ENCODE measurements at regions not wholly inside any gene's neighbourhood (a gene's known extent, or its start where the extent isn't known, plus 50 kb on each side); places are given as distances from the start of the nearest gene placed in this dataset.

DNA sequence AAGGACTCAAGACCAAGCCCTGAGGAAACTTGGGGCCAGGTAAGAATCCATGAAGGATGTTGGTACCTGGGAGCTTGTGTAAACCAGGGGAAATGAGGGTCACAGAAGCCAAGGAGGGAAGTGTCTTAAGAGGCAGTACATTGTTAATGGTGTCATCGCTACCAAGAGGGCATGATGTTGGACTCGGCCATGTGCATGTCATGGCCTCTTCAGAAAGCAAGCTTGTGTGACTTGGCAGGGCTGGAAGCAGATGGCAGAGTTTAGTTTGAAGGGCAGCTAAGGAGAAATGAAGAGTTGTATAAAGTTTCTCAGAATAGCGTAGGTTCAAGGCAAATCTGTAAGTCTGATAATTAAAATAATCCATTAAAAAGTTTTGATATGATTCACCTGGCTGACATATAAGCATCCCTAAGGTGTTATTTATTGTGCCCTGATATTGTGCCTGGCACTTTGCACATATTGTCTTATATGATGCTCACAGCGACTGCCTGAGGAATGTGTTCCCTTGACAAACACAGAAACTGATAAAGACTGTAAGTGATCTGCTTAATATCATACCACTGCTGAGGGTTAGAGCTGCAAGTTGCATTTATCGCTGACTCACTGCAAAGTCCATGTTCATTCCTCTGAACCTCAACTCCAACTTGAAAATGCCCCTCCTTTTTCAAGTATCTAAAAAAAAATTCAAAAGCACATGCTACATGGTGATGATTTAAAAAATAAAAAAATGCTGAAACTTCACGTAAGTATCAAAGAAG, 81.3 kb upstream of the PTPN3 start:
- H3K9me3 Mint-ChIP-seq: no peaks in the 10 kb centered on the region
- H3K4me3 Mint-ChIP-seq: no peak overlapping the region
- intact Hi-C loops (cut with micrococcal nuclease): loop anchor here (10.0 kb wide), 1 partner anchor 575 kb away; no protein-coding TSS in a partner anchor
- no peaks in the 10 kb centered on the region for H3K36me3 Mint-ChIP-seq (ENCODE audit: low read depth)
- H3K4me1 Mint-ChIP-seq (ENCODE audit: low read depth): no peaks in the 10 kb centered on the region
- H3K27ac Mint-ChIP-seq: no peak overlapping the region
- peaks cover 2% of the 10 kb centered on the region for H3K27me3 Mint-ChIP-seq

DNA sequence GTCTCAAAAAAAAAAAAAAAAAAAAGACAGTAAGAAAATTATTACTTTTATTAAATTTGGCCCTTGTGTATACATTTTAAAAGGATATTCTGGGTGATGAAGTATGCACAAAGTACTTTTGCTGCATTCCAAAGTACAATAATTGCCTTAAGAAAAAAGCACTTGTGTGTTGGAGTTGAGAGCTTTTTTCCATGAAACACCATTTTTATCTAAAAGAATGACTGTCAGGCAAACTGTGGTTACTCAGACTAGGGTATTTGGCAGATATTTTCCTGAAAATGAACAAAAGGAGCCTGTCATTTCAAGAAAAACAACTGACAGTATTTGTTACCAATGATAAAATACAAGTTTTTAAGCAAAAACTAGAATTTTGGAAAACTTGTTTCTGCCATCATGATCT, 84.3 kb upstream of the PTPN3 start:
- H3K36me3 Mint-ChIP-seq (ENCODE audit: low read depth): no peaks in the 10 kb centered on the region
- no peaks in the 10 kb centered on the region for H3K9me3 Mint-ChIP-seq
- H3K4me3 Mint-ChIP-seq: no peak overlapping the region
- no peak overlapping the region for H3K27ac Mint-ChIP-seq
- intact Hi-C loops (cut with micrococcal nuclease): no loop called here
- H3K4me1 Mint-ChIP-seq (ENCODE audit: low read depth): no peaks in the 10 kb centered on the region
- peaks cover 4% of the 10 kb centered on the region for H3K27me3 Mint-ChIP-seq

DNA sequence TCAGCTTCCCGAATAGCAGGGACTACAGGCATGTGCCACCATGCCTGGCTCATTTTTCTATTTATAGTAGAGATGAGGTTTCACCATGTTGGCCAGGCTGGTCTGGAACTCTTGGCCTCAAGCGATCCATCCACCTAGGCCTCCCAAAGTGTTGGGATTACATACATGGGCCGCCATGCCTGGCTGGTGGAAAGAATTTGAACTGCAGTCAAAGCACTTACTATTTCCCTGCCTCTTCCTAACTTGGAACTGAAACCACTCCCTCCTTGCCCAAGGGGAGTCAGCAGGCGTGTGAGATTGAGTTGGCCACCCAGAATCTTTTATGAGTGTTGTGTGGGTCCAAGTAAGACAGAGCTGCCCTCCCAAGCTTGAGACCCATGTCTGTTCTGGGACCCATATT, 86.1 kb upstream of the PTPN3 start:
- H3K27me3 Mint-ChIP-seq: peaks cover 4% of the 10 kb centered on the region
- intact Hi-C loops (cut with micrococcal nuclease): no loop called here

DNA sequence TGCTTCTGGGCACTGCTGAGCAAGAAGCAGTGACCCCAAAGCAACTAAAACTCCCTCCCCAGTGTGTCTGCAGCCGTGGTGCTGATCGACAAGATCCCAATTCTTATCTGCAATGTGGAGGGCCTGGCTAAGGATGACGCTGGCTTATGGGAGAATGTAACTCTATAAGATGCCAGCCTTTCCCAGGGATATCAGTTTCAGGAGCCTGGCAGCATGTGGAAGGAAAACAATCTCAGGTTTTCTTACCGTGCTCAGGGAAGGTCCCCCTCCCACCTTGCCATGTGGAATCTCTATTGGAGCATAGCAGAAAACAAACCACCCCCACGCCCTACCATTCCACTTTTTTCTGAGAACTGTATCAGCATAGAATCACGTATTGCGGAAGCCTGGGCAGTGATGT, 87.7 kb upstream of the PTPN3 start:
- intact Hi-C loops (cut with micrococcal nuclease): no loop called here
- H3K27me3 Mint-ChIP-seq: peaks cover 9% of the 10 kb centered on the region
- H3K4me3 Mint-ChIP-seq: no peak overlapping the region
- H3K9me3 Mint-ChIP-seq: no peaks in the 10 kb centered on the region
- no peaks in the 10 kb centered on the region for H3K36me3 Mint-ChIP-seq (ENCODE audit: low read depth)
- no peak overlapping the region for H3K27ac Mint-ChIP-seq
- H3K4me1 Mint-ChIP-seq (ENCODE audit: low read depth): no peaks in the 10 kb centered on the region

More for the DNA sequence above, 86.1 kb upstream of the PTPN3 start:
- Mint-ChIP-seq H3K9me3 (no peaks in the 10 kb centered on the region), H3K36me3 (ENCODE audit: low read depth) (no peaks in the 10 kb centered on the region), H3K4me3 (no peak overlapping the region), H3K4me1 (ENCODE audit: low read depth) (no peaks in the 10 kb centered on the region), H3K27ac (no peak overlapping the region)

DNA sequence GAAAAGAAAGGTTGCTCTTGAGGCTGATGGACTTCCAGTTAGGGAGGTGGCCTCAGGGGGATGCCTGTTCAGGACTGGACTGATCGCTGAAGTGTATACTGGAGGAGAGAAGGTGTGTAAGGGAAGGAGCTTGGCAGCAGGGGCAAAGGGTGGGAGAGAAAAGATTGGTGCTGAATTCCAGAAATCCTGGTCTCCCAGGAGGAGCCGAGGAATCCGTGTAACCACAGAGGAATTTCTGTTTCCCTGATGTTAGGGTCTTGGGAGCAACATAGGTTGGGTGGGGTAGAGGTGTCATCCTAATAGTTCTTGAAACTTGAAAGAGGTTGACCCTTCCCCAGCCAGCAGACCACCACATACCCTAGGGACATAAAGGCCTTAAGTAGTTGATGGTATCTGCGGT, 88.9 kb upstream of the PTPN3 start:
- H3K27me3 Mint-ChIP-seq: peaks cover 11% of the 10 kb centered on the region
- H3K9me3 Mint-ChIP-seq: no peaks in the 10 kb centered on the region
- no peaks in the 10 kb centered on the region for H3K4me1 Mint-ChIP-seq (ENCODE audit: low read depth)
- H3K36me3 Mint-ChIP-seq (ENCODE audit: low read depth): no peaks in the 10 kb centered on the region
- H3K27ac Mint-ChIP-seq: no peak overlapping the region
- H3K4me3 Mint-ChIP-seq: no peak overlapping the region
- intact Hi-C loops (cut with micrococcal nuclease): no loop called here

DNA sequence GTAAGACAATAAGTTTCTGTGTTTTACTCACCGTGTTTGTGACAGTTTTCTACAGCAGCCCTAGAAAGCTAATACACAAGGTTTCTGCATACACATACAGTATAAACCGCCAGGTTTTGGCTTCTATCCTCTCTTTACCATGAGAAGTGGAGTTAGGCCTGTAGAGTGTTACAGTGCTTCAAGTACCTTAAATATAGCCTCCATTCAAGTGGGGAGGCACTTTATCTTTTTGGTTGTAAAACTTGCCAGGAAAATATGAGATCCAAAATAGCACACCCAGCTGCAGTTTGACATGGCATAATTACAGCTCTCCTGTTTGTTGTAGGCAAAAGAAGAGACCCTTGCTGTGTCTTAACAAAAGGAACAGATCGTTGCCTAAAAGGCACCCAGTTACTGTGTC, 90.3 kb upstream of the PTPN3 start:
- H3K4me1 Mint-ChIP-seq (ENCODE audit: low read depth): no peaks in the 10 kb centered on the region
- no peaks in the 10 kb centered on the region for H3K36me3 Mint-ChIP-seq (ENCODE audit: low read depth)
- H3K9me3 Mint-ChIP-seq: no peaks in the 10 kb centered on the region
- H3K4me3 Mint-ChIP-seq: no peak overlapping the region
- H3K27ac Mint-ChIP-seq: no peak overlapping the region
- peaks cover 10% of the 10 kb centered on the region for H3K27me3 Mint-ChIP-seq
- intact Hi-C loops (cut with micrococcal nuclease): no loop called here

DNA sequence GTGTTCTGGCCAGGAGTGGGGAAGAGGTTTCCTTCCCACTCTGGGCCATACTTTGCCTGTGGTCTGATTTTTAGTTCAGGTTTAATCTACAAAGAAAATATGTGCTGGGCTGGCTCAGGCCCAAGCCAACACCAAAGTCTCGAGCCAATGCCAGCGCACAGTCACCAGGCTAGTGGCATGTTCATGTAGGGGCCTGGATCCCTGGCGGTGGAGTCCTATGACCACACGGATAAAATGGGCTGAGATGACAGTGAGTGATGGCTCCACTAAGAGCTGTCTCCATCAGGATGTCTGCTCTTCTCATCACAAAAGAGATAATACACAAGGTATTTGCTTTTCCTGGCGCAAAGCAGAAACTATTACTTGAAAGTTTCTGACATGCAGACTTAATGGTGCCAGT, 92.9 kb upstream of the PTPN3 start:
- peaks cover 9% of the 10 kb centered on the region for H3K27me3 Mint-ChIP-seq
- no peaks in the 10 kb centered on the region for H3K4me1 Mint-ChIP-seq (ENCODE audit: low read depth)
- intact Hi-C loops (cut with micrococcal nuclease): no loop called here
- no peak overlapping the region for H3K27ac Mint-ChIP-seq
- H3K4me3 Mint-ChIP-seq: no peak overlapping the region
- no peaks in the 10 kb centered on the region for H3K36me3 Mint-ChIP-seq (ENCODE audit: low read depth)
- H3K9me3 Mint-ChIP-seq: no peaks in the 10 kb centered on the region

DNA sequence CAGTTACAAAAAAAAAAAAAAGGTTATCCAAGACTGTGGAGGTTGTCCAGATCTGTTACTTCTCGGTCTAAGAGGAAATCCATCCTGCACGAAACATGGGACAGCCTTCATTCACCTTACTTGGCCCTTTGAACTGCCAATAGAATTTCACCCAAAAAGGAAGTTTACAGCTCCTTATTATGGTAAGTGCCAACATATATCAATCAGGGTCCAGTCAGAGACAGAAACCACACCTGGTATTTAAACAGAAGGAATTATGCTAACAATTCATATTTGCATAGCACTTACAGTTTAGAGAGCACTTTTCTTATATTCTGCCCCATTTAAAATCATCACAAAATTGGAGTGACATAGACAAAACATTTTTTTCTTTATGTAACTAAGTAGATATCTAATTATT, 93.6 kb upstream of the PTPN3 start:
- H3K36me3 Mint-ChIP-seq (ENCODE audit: low read depth): no peaks in the 10 kb centered on the region
- H3K27ac Mint-ChIP-seq: no peak overlapping the region
- H3K27me3 Mint-ChIP-seq: peaks cover 9% of the 10 kb centered on the region
- no peaks in the 10 kb centered on the region for H3K9me3 Mint-ChIP-seq
- no peak overlapping the region for H3K4me3 Mint-ChIP-seq
- intact Hi-C loops (cut with micrococcal nuclease): no loop called here
- H3K4me1 Mint-ChIP-seq (ENCODE audit: low read depth): no peaks in the 10 kb centered on the region

DNA sequence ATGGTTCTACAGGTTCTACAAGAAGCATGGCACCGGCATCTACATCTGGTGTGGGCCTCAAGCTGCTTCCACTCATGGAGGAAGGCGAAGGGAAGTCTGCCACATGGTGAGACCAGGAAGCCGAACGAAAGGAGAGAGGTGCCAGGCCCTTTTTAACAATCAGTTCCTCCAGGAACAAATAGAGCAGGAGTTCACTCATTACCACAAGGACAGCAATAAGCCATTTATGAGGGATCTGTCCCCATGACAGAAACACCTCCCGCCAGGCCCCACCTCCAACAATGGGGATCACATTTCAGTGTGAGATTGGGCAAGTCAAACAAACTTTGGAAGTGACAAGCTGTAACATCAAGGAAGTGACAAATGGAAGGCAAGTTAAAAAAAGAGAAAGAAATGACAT, 95.5 kb upstream of the PTPN3 start:
- no peaks in the 10 kb centered on the region for H3K9me3 Mint-ChIP-seq
- peaks cover 8% of the 10 kb centered on the region for H3K27me3 Mint-ChIP-seq
- no peaks in the 10 kb centered on the region for H3K36me3 Mint-ChIP-seq (ENCODE audit: low read depth)
- H3K4me3 Mint-ChIP-seq: no peak overlapping the region
- H3K27ac Mint-ChIP-seq: no peak overlapping the region
- intact Hi-C loops (cut with micrococcal nuclease): no loop called here
- H3K4me1 Mint-ChIP-seq (ENCODE audit: low read depth): peaks cover 7% of the 10 kb centered on the region

DNA sequence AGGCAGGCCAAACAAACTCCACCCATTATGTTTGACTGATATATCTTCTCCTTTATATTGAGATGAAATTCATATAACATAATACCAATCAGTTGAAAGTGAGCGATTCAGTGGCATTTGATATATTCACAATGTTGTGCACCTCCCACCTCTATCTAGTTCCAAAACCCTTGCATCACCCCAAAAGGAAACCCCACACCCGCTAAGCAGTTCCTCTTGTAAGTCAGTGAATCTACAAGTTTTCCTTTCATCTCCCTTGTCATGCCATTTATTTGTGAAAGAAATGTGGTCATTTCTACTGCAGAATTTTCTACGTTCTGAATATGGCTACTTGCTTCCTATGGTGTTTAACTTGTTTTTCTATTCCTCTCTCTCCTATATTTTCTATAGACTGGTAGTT, 99.4 kb upstream of the PTPN3 start:
- Mint-ChIP-seq H3K27me3 (no peaks in the 10 kb centered on the region), H3K9me3 (no peaks in the 10 kb centered on the region), H3K4me3 (no peak overlapping the region), H3K27ac (no peak overlapping the region), H3K4me1 (ENCODE audit: low read depth) (peaks cover 7% of the 10 kb centered on the region), H3K36me3 (ENCODE audit: low read depth) (no peaks in the 10 kb centered on the region)
- intact Hi-C loops (cut with micrococcal nuclease): no loop called here

DNA sequence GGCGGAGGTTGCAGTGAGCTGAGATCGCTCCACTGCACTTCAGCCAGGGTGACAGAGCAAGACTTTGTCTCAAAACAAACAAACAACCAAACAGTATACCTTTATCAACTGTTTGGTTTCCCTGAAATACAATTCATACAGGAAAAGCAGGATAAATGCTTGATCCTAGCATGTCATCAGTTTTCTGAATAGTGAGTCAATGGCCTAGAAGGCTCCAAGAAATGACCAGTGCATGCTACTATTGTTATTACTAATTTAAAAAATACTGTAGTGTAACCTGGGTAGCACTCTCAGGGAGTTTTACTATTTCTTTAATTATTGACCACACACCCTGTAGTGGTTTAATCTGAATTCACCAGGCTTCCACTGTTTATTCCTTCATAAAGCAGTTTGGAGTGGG, 101.0 kb upstream of the PTPN3 start:
- Mint-ChIP-seq H3K9me3 (no peaks in the 10 kb centered on the region), H3K36me3 (ENCODE audit: low read depth) (no peaks in the 10 kb centered on the region), H3K27me3 (no peaks in the 10 kb centered on the region), H3K4me3 (no peak overlapping the region), H3K4me1 (ENCODE audit: low read depth) (peaks cover 7% of the 10 kb centered on the region), H3K27ac (no peak overlapping the region)
- intact Hi-C loops (cut with micrococcal nuclease): no loop called here

DNA sequence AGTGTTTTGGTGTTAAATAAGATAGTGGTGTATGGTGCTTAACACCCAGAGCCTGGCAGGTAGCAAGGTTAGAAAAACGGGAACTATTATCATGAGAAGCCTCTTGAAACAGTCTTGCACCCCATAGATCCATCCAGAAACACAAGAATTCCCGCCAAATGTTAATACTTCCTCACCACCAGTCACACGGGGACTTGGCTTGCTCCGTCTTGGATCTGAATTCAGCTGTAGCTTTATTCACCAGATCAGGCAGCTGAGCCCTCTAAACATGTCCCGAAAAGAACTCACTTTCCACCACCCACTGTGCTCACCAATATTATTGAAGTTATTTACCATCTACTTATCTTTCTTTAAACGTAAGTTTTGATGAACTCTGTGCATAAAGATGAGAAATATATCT, 101.6 kb upstream of the PTPN3 start:
- Mint-ChIP-seq H3K4me3 (no peak overlapping the region), H3K36me3 (ENCODE audit: low read depth) (no peaks in the 10 kb centered on the region), H3K4me1 (ENCODE audit: low read depth) (peaks cover 7% of the 10 kb centered on the region), H3K9me3 (no peaks in the 10 kb centered on the region), H3K27me3 (no peaks in the 10 kb centered on the region), H3K27ac (no peak overlapping the region)
- intact Hi-C loops (cut with micrococcal nuclease): no loop called here

DNA sequence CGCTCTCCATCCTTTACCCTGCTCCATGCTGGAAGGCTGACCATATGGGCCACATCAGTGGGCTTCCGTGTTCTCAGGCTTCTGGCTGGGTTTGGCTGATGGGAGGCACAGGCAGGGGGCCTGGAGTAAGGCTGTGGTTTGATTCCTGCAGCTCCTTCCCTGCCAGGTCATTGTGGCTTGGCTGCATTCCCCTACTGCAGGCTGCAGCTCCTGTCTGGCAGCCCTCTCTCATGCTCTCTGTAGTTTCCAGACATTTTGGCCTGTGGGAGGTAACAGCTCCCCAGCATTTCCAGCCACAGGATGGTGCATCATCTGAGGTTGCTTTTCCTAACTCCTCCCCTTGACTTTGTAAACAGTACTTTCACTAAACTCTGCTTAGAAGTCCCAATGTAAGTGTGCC, 102.0 kb upstream of the PTPN3 start:
- H3K4me3 Mint-ChIP-seq: no peak overlapping the region
- no peaks in the 10 kb centered on the region for H3K36me3 Mint-ChIP-seq (ENCODE audit: low read depth)
- no peaks in the 10 kb centered on the region for H3K9me3 Mint-ChIP-seq
- intact Hi-C loops (cut with micrococcal nuclease): no loop called here
- no peaks in the 10 kb centered on the region for H3K27me3 Mint-ChIP-seq
- no peak overlapping the region for H3K27ac Mint-ChIP-seq
- peaks cover 7% of the 10 kb centered on the region for H3K4me1 Mint-ChIP-seq (ENCODE audit: low read depth)

DNA sequence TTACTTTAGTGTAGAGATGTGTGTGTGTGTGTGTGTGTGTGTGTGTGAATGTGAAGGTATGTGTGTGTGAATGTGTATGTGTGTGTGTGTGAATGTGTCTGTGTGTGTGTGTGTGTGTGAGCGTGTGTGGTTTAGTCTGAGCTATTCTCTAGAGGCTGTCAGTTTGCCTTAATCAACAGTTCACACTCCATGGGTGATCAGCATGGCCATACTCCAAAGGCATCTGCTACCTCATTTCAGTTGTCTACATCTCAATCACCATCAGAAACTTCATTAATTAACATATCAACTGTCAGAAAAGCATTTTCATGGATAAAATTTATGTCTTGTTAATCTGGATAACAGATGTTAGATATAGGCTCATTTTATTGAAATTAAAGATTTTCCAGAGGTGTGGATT, 103.1 kb upstream of the PTPN3 start:
- H3K27ac Mint-ChIP-seq: no peak overlapping the region
- no peaks in the 10 kb centered on the region for H3K9me3 Mint-ChIP-seq
- intact Hi-C loops (cut with micrococcal nuclease): no loop called here
- no peaks in the 10 kb centered on the region for H3K36me3 Mint-ChIP-seq (ENCODE audit: low read depth)
- H3K4me3 Mint-ChIP-seq: no peak overlapping the region
- peaks cover 7% of the 10 kb centered on the region for H3K4me1 Mint-ChIP-seq (ENCODE audit: low read depth)
- H3K27me3 Mint-ChIP-seq: no peaks in the 10 kb centered on the region

DNA sequence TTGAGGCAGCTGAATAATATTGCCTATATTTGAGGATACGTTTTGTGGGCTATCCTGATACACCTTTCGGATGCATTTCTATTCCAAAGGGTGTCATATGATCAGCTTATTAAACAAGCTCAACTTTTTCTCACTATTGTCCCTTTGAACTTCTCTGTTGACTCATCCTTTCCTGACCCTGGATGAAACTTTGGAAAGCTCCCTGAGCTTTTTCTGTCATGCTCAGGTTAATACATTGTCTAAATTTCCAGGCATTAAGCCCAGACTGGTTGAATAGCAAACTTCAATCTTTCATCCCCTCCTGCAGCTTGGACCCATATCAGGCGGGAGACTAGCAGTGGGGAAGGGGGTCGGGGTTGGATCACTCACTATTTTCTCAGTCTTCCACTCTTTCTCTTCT, 104.9 kb upstream of the PTPN3 start:
- Mint-ChIP-seq H3K27ac (no peak overlapping the region), H3K36me3 (ENCODE audit: low read depth) (no peaks in the 10 kb centered on the region), H3K4me1 (ENCODE audit: low read depth) (no peaks in the 10 kb centered on the region), H3K4me3 (no peak overlapping the region), H3K9me3 (no peaks in the 10 kb centered on the region), H3K27me3 (peaks cover 2% of the 10 kb centered on the region)
- intact Hi-C loops (cut with micrococcal nuclease): no loop called here
